Ishikawa (cell line): ENCODE measurements at regions not wholly inside any gene's neighbourhood (a gene's known extent, or its start where the extent isn't known, plus 50 kb on each side); places are given as distances from the start of the nearest gene placed in this dataset.

Experiments used
- CEBPB ChIP-seq: IDR thresholded peaks from 2 replicates; pipeline ENCODE4 v1.6.1; 2012
- CREB1 ChIP-seq: IDR thresholded peaks from 2 replicates; pipeline ENCODE4 v1.6.1; 2012; ENCODE audit warnings: low read depth
- EGR1 ChIP-seq: IDR thresholded peaks from 2 replicates; pipeline ENCODE4 v1.6.1; 2012
- EP300 ChIP-seq: IDR thresholded peaks from 2 replicates; pipeline ENCODE4 v1.6.1; 2012; ENCODE audit warnings: borderline replicate concordance
- RAD21 ChIP-seq: IDR thresholded peaks from 2 replicates; pipeline ENCODE4 v1.6.1; 2012; ENCODE audit warnings: low read depth
- TAF1 ChIP-seq: IDR thresholded peaks from 2 replicates; pipeline ENCODE4 v1.6.1; 2012; ENCODE audit warnings: low read depth, mild to moderate bottlenecking
- TEAD4 ChIP-seq: IDR thresholded peaks from 2 replicates; pipeline ENCODE4 v1.6.1; 2012
- YY1 ChIP-seq: IDR thresholded peaks from 2 replicates; pipeline ENCODE4 v1.6.1; 2012; ENCODE audit warnings: low read depth
- TF ChIP-seq, protein P1 (sequence below): IDR thresholded peaks from 2 replicates; pipeline ENCODE4 v1.6.1; 2012; ENCODE audit warnings: low read depth, mild to moderate bottlenecking
- TF ChIP-seq, protein P2 (sequence below): IDR thresholded peaks from 2 replicates; pipeline ENCODE4 v1.6.1; 2012

DNA sequence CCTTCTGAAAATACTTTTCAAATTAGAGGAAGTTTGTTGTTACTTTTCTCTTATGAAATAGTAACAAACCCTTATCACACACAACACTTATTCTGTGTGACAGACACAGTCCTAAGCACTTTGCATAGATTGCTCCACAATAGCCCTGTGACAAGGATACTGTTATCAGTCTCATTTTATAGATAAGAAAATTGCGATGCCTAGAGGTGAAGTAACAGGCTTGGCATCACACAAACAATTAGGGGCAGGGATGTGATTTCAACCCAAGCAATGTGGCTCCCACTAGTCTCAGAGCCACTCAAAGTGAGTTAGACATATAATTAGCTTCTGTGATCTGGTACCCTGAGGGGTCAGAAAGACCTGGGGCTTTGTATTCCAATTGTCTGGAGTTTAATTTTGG lies 339.9 kb downstream of the FBXO8 start:
- TF ChIP-seq, protein P1, sequence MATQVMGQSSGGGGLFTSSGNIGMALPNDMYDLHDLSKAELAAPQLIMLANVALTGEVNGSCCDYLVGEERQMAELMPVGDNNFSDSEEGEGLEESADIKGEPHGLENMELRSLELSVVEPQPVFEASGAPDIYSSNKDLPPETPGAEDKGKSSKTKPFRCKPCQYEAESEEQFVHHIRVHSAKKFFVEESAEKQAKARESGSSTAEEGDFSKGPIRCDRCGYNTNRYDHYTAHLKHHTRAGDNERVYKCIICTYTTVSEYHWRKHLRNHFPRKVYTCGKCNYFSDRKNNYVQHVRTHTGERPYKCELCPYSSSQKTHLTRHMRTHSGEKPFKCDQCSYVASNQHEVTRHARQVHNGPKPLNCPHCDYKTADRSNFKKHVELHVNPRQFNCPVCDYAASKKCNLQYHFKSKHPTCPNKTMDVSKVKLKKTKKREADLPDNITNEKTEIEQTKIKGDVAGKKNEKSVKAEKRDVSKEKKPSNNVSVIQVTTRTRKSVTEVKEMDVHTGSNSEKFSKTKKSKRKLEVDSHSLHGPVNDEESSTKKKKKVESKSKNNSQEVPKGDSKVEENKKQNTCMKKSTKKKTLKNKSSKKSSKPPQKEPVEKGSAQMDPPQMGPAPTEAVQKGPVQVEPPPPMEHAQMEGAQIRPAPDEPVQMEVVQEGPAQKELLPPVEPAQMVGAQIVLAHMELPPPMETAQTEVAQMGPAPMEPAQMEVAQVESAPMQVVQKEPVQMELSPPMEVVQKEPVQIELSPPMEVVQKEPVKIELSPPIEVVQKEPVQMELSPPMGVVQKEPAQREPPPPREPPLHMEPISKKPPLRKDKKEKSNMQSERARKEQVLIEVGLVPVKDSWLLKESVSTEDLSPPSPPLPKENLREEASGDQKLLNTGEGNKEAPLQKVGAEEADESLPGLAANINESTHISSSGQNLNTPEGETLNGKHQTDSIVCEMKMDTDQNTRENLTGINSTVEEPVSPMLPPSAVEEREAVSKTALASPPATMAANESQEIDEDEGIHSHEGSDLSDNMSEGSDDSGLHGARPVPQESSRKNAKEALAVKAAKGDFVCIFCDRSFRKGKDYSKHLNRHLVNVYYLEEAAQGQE = no peak
- TF ChIP-seq TEAD4 = no peak
- TF ChIP-seq YY1 = no peak
- TF ChIP-seq RAD21 = no peak
- TF ChIP-seq EP300 = no peak
- TF ChIP-seq, protein P2, sequence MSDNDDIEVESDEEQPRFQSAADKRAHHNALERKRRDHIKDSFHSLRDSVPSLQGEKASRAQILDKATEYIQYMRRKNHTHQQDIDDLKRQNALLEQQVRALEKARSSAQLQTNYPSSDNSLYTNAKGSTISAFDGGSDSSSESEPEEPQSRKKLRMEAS = no peak
- no peak for TF ChIP-seq TAF1
- no peak for TF ChIP-seq CEBPB
- TF ChIP-seq CREB1 = no peak
- TF ChIP-seq EGR1 = no peak
